ENCODE measurements at regions not wholly inside any gene's neighbourhood (a gene's known extent, or its start where the extent isn't known, plus 50 kb on each side); places are given as distances from the start of the nearest gene placed in this dataset.

DNA sequence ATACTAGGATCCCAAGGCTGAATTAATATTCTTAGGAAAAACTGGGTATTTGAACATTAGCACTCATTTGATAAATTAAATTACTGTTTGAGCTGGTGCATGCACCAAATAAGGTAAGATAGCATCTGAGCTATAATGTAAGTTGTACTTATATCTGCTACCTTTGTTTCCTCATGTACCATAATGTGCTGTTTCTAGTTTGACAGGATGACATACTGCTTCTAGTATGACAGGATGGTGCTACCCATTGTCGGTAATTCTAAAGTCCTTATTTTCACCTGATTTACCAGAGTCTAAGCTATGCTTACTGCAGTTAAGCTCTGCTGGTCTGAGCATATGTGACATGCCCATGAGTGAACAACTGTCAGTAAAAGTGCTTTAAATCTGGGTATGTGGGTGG, 1017.5 kb upstream of the IGFBP7 start:
- TF ChIP-seq EZH2 (IDR thresholded peaks at IDR 0.05; ENCODE audit: borderline replicate concordance, low read length), result no peak
- TF ChIP-seq, protein P1, sequence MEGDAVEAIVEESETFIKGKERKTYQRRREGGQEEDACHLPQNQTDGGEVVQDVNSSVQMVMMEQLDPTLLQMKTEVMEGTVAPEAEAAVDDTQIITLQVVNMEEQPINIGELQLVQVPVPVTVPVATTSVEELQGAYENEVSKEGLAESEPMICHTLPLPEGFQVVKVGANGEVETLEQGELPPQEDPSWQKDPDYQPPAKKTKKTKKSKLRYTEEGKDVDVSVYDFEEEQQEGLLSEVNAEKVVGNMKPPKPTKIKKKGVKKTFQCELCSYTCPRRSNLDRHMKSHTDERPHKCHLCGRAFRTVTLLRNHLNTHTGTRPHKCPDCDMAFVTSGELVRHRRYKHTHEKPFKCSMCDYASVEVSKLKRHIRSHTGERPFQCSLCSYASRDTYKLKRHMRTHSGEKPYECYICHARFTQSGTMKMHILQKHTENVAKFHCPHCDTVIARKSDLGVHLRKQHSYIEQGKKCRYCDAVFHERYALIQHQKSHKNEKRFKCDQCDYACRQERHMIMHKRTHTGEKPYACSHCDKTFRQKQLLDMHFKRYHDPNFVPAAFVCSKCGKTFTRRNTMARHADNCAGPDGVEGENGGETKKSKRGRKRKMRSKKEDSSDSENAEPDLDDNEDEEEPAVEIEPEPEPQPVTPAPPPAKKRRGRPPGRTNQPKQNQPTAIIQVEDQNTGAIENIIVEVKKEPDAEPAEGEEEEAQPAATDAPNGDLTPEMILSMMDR (conservative IDR thresholded peaks at IDR 0.05 in 1 of 2, IDR thresholded peaks at IDR 0.05 in 1 of 2; ENCODE audit: extremely low read depth in 1 of 2, insufficient read depth in 1 of 2, low read depth in 1 of 2, low read length in 2 of 2), result no peak
